ENCODE measurements at regions not wholly inside any gene's neighbourhood (a gene's known extent, or its start where the extent isn't known, plus 50 kb on each side); places are given as distances from the start of the nearest gene placed in this dataset.

DNA sequence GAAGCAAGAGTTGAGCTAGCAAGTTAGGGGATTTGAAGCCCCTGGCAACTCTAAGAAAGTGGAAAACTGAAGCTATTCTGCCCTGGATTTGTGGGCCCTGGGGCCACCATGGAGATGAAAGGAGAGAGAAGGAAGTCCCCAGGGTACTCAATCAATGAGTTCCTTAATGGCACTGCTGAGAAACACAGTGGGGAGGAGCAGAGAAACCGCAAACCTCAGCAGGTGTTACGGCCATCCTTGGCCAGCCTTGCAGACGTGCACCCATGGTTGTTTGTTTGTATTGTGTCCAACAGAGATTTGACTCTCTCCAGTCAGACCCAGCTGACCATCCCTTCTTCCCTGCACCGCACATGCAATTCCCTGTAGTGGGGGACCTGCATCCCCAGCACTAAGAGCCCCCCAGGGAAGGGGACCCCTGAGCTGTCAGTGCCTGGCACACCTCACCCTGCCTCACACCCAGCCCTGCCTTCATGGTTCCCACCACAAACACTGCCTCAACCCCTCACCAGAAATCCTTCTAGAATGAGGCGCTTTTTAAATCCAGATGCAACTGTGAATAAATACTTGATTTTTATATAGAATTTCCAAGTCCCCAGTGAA is 255.3 kb downstream of the SH3BP4 start:
- no peak overlapping the region for H3K9ac ChIP-seq (ENCODE audit: low read depth, low read length)
- H3K36me3 ChIP-seq (ENCODE audit: control insufficient read depth, insufficient read depth, low read length): no peaks in the 10 kb centered on the region
- peaks cover 11% of the 10 kb centered on the region for H3K27me3 ChIP-seq (ENCODE audit: control insufficient read depth, insufficient read depth, low read length)
- no peak overlapping the region for H3K4me3 ChIP-seq (ENCODE audit: low read depth, low read length)
- H3K4me1 ChIP-seq (ENCODE audit: control insufficient read depth, insufficient read depth, low read length): peaks cover 9% of the 10 kb centered on the region
- H3K9me3 ChIP-seq (ENCODE audit: control insufficient read depth, insufficient read depth, low read length): no peaks in the 10 kb centered on the region

DNA sequence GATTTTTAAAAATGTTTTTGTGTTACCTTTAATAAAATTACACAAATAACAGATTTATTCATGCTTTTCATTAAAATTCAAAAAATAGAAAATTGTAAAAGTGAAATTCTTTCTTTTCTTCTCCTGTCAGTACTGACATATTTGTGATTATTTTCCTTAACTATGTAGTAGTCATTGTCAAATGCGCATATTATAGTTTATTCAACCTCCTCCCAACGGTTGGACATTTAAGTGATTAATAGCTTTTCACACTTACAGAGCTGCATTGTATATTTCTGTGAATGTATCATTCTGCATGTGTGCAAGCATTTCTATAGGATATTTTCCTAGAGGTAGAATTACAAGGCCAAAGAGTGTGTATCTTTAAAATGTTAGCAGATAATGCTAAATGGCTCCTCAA is 259.2 kb downstream of the SH3BP4 start:
- Histone ChIP-seq H3K4me1 (ENCODE audit: control insufficient read depth, insufficient read depth, low read length) (peaks cover 16% of the 10 kb centered on the region), H3K4me3 (ENCODE audit: low read depth, low read length) (no peak overlapping the region)

DNA sequence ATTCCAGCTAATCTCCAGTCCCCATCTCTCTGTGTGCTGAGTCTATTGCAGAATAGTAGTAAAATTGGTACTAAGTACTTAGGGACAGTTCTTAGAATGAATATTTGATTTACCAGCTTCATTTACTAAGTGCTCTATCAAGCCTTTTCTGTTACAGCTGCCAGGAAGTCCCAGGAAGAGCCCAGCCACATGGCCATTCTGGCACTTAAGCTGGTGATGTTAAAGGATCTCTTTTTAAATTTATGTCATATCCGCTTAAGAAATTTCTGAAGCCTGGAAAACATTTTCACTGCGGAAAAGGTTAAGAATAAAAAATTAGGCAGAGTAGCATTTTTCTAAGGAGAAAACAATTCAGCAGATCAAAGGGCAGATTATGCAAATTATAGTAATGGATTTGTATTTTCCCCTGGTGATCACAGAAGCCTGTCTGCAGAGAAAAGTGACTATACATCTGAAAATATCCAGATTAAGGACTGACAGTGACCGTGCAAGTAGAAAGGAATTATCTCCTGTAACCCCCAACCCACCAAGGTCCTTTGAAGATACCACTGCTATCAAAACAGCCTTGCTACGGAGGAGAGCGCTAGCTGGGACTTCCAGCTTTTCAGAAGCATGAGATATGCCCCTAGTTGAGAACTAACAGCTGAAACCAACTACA is 260.8 kb downstream of the SH3BP4 start:
- H3K9me3 ChIP-seq (ENCODE audit: control insufficient read depth, insufficient read depth, low read length): no peaks in the 10 kb centered on the region
- H3K4me1 ChIP-seq (ENCODE audit: control insufficient read depth, insufficient read depth, low read length): peaks cover 14% of the 10 kb centered on the region
- H3K36me3 ChIP-seq (ENCODE audit: control insufficient read depth, insufficient read depth, low read length): no peaks in the 10 kb centered on the region
- no peaks in the 10 kb centered on the region for H3K27me3 ChIP-seq (ENCODE audit: control insufficient read depth, insufficient read depth, low read length)
- no peak overlapping the region for H3K4me3 ChIP-seq (ENCODE audit: low read depth, low read length)
- H3K9ac ChIP-seq (ENCODE audit: low read depth, low read length): no peak overlapping the region

More for the DNA sequence above, 259.2 kb downstream of the SH3BP4 start:
- H3K36me3 ChIP-seq (ENCODE audit: control insufficient read depth, insufficient read depth, low read length): no peaks in the 10 kb centered on the region
- H3K9me3 ChIP-seq (ENCODE audit: control insufficient read depth, insufficient read depth, low read length): no peaks in the 10 kb centered on the region
- H3K9ac ChIP-seq (ENCODE audit: low read depth, low read length): no peak overlapping the region
- H3K27me3 ChIP-seq (ENCODE audit: control insufficient read depth, insufficient read depth, low read length): peaks cover 4% of the 10 kb centered on the region

DNA sequence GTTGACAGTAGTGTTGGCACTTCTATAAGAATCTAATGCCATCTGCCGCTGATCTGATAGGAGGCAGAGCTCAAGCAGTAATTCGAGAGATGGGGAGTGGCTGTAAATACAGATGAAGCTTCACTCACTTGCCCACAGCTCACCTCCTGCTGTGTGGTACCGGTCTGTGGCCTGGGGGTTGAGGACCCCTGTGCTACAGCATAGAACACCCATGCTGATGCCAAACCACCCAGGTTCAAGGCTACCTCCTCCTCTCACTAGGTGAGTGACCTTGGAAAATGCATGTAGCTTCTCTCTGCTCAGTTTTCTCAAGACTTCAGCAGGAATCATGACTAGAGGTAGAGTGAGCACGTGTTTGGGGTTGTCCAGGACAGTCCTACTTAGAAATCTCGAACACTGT is 263.4 kb downstream of the SH3BP4 start:
- Histone ChIP-seq H3K9me3 (ENCODE audit: control insufficient read depth, insufficient read depth, low read length) (no peaks in the 10 kb centered on the region), H3K36me3 (ENCODE audit: control insufficient read depth, insufficient read depth, low read length) (no peaks in the 10 kb centered on the region), H3K27me3 (ENCODE audit: control insufficient read depth, insufficient read depth, low read length) (no peaks in the 10 kb centered on the region), H3K4me1 (ENCODE audit: control insufficient read depth, insufficient read depth, low read length) (peaks cover 14% of the 10 kb centered on the region), H3K4me3 (ENCODE audit: low read depth, low read length) (no peak overlapping the region), H3K9ac (ENCODE audit: low read depth, low read length) (no peak overlapping the region)

DNA sequence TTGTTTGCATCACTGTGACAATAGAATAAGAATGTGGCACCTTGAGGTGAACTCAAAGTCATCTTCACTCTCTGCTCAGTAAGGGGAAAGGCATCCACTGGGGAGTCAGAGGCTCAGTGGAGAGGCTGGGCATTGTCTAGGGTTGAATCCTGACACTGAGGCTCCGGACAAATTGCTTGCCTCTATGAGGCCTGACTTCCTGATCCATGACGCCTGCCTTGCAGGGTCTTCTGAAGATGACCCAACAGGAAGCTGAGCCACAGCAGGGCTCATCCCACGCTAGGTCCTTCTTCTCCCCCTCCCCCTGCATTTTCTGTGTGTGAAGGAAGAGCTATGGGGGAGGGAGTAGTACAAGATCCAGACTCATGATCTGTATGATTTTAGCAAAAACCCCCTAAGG is 265.1 kb downstream of the SH3BP4 start:
- Histone ChIP-seq H3K4me3 (ENCODE audit: low read depth, low read length) (no peak overlapping the region), H3K9ac (ENCODE audit: low read depth, low read length) (no peak overlapping the region), H3K4me1 (ENCODE audit: control insufficient read depth, insufficient read depth, low read length) (peaks cover 9% of the 10 kb centered on the region), H3K9me3 (ENCODE audit: control insufficient read depth, insufficient read depth, low read length) (no peaks in the 10 kb centered on the region), H3K36me3 (ENCODE audit: control insufficient read depth, insufficient read depth, low read length) (no peaks in the 10 kb centered on the region), H3K27me3 (ENCODE audit: control insufficient read depth, insufficient read depth, low read length) (no peaks in the 10 kb centered on the region)

DNA sequence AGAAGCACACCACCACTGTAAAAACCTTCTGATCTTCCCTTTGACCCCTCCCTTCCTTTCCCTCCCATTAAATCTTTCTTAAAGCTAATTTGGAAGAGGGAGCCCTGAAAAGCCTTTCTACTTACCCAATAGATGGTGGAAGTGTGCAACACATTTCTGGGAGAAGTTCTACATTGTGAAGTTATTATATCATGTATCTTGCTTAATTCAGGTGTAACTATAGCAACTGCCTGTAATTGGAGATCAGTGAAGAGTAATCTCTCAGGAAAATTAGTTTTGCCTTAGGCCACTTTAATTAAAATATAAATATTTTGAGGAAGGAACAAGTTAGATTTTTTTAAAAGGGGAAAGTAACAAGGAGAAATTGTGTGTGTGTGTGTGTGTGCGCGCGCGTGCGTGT is 266.0 kb downstream of the SH3BP4 start:
- Histone ChIP-seq H3K36me3 (ENCODE audit: control insufficient read depth, insufficient read depth, low read length) (no peaks in the 10 kb centered on the region), H3K27me3 (ENCODE audit: control insufficient read depth, insufficient read depth, low read length) (no peaks in the 10 kb centered on the region), H3K9me3 (ENCODE audit: control insufficient read depth, insufficient read depth, low read length) (no peaks in the 10 kb centered on the region), H3K9ac (ENCODE audit: low read depth, low read length) (no peak overlapping the region), H3K4me1 (ENCODE audit: control insufficient read depth, insufficient read depth, low read length) (peaks cover 1% of the 10 kb centered on the region), H3K4me3 (ENCODE audit: low read depth, low read length) (no peak overlapping the region)

DNA sequence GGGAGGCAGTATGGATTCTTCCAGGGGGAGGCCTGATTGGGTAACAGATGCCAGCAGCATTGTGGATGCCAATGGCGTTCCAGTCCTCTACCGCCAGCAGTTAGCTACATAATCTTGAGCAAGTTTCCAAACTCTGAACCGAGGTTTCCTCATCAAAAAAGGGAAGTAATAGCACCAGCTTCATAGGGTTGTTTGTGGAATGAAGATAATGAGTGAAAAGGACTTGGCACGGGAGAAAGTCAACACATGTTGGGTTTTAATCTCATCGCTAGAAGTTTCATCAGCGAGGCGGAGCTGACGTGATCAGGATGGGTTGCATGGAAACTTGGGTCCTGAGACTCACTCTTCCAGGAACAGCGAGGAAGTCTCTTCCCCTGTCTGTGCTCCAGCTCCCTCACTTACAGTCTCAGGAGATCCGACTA is 266.7 kb downstream of the SH3BP4 start:
- Histone ChIP-seq H3K4me3 (ENCODE audit: low read depth, low read length) (no peak overlapping the region), H3K36me3 (ENCODE audit: control insufficient read depth, insufficient read depth, low read length) (no peaks in the 10 kb centered on the region), H3K9ac (ENCODE audit: low read depth, low read length) (no peak overlapping the region), H3K27me3 (ENCODE audit: control insufficient read depth, insufficient read depth, low read length) (no peaks in the 10 kb centered on the region), H3K9me3 (ENCODE audit: control insufficient read depth, insufficient read depth, low read length) (no peaks in the 10 kb centered on the region), H3K4me1 (ENCODE audit: control insufficient read depth, insufficient read depth, low read length) (no peaks in the 10 kb centered on the region)

DNA sequence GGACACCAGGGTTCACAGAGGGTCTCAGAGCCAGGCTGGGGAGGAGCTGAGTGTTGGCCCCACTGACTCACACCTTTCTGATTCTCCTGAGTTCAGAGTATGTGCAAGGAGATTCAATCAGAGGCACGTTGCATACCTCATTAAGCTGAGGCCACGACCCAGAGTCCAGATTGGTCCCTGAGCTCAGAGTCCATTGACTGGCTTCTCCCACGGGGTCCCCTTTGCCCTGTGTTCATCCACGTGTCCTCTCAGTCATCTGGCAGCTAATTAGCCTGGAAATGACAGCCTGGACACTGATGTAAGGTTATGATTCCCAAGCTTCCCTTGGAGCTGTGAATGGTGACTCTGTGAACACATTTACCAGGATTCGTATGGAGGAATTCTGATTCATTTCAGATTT is 267.2 kb downstream of the SH3BP4 start:
- Histone ChIP-seq H3K4me1 (ENCODE audit: control insufficient read depth, insufficient read depth, low read length) (no peaks in the 10 kb centered on the region), H3K4me3 (ENCODE audit: low read depth, low read length) (no peak overlapping the region), H3K27me3 (ENCODE audit: control insufficient read depth, insufficient read depth, low read length) (no peaks in the 10 kb centered on the region), H3K36me3 (ENCODE audit: control insufficient read depth, insufficient read depth, low read length) (no peaks in the 10 kb centered on the region), H3K9me3 (ENCODE audit: control insufficient read depth, insufficient read depth, low read length) (no peaks in the 10 kb centered on the region), H3K9ac (ENCODE audit: low read depth, low read length) (no peak overlapping the region)

DNA sequence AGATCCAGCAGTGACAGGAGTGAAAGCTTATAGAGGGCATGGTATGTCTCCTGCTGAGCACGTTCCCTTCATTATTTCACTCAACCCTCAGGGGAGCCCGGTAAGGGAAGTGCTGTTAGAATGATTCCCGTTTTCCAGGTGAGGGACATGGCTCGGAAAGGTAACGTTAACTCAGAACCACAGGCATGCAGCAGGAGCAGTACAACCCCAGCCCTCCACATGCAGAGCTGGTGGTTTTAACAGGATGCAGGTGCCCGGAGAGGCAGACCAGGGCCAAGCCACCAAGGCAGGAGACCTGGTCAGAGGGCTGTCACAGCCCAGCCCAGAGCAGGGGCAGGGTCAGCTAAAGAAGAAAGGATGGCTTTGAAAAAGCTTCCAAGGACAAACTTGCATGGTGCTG is 268.5 kb downstream of the SH3BP4 start:
- Histone ChIP-seq H3K4me3 (ENCODE audit: low read depth, low read length) (no peak overlapping the region), H3K36me3 (ENCODE audit: control insufficient read depth, insufficient read depth, low read length) (no peaks in the 10 kb centered on the region), H3K27me3 (ENCODE audit: control insufficient read depth, insufficient read depth, low read length) (no peaks in the 10 kb centered on the region), H3K9ac (ENCODE audit: low read depth, low read length) (no peak overlapping the region), H3K9me3 (ENCODE audit: control insufficient read depth, insufficient read depth, low read length) (no peaks in the 10 kb centered on the region), H3K4me1 (ENCODE audit: control insufficient read depth, insufficient read depth, low read length) (no peaks in the 10 kb centered on the region)

DNA sequence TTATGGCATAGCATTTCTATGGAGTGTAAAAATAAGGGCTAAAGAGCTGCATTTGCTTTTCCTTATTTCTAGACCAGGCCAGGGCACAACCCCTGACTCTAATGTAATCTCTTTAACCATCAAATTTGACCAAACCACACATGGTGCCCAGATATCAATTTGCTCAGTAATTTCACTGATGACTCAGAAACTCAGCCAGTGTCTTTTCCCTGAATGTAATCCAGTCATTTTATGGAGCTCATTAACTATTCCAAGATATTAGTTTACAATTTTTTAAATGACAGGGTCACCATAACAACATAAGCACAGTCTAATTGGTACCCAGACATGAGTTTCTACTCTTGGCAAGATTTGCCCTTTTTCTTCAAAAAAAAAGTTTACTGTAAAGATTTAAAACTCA is 270.8 kb upstream of the AGAP1 start:
- no peaks in the 10 kb centered on the region for H3K27me3 ChIP-seq (ENCODE audit: control insufficient read depth, insufficient read depth, low read length)
- H3K9me3 ChIP-seq (ENCODE audit: control insufficient read depth, insufficient read depth, low read length): no peaks in the 10 kb centered on the region
- H3K36me3 ChIP-seq (ENCODE audit: control insufficient read depth, insufficient read depth, low read length): no peaks in the 10 kb centered on the region
- H3K9ac ChIP-seq (ENCODE audit: low read depth, low read length): no peak overlapping the region
- no peaks in the 10 kb centered on the region for H3K4me1 ChIP-seq (ENCODE audit: control insufficient read depth, insufficient read depth, low read length)
- H3K4me3 ChIP-seq (ENCODE audit: low read depth, low read length): no peak overlapping the region

DNA sequence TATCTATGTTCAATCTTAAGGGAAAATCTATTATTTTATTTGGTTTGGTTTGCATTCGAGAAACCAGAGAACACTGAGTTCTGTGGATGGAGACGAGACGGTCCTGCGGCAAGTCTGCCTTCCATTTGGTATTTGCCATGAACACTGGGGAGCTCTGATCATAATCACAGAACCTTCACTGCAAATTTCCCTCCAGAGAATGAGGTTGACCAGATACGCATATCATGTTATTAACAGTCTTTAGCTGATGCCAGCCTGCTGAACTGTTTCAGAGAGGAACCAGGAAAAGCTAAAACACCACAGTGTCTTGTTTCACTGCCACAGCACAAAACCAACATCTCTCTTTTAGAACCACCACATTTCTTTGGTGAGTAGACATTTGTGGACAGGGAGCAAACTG is 269.4 kb upstream of the AGAP1 start:
- no peak overlapping the region for H3K9ac ChIP-seq (ENCODE audit: low read depth, low read length)
- H3K36me3 ChIP-seq (ENCODE audit: control insufficient read depth, insufficient read depth, low read length): no peaks in the 10 kb centered on the region
- H3K4me3 ChIP-seq (ENCODE audit: low read depth, low read length): no peak overlapping the region
- H3K4me1 ChIP-seq (ENCODE audit: control insufficient read depth, insufficient read depth, low read length): no peaks in the 10 kb centered on the region
- H3K9me3 ChIP-seq (ENCODE audit: control insufficient read depth, insufficient read depth, low read length): no peaks in the 10 kb centered on the region
- H3K27me3 ChIP-seq (ENCODE audit: control insufficient read depth, insufficient read depth, low read length): no peaks in the 10 kb centered on the region

DNA sequence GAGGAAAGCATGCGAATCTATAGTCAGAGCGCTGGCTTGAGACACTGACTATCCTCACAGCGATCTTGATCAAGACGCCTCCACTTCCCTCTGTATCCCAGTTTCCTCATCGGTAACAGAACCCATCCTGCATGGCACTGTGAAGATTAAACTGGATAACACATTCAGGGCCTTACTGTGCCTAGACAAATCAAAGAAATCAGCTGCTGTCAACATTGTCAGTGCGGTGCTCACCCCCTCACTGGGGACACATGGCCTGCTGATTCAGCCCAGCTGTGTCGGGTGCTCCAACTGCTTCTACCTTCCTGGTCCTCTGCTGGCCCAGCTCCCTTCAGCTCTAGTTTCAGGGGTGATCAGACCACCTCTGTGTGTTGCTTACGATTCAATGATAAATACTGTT is 268.6 kb upstream of the AGAP1 start:
- Histone ChIP-seq H3K4me3 (ENCODE audit: low read depth, low read length) (no peak overlapping the region), H3K9me3 (ENCODE audit: control insufficient read depth, insufficient read depth, low read length) (no peaks in the 10 kb centered on the region), H3K27me3 (ENCODE audit: control insufficient read depth, insufficient read depth, low read length) (no peaks in the 10 kb centered on the region), H3K4me1 (ENCODE audit: control insufficient read depth, insufficient read depth, low read length) (no peaks in the 10 kb centered on the region), H3K36me3 (ENCODE audit: control insufficient read depth, insufficient read depth, low read length) (no peaks in the 10 kb centered on the region), H3K9ac (ENCODE audit: low read depth, low read length) (no peak overlapping the region)

Data from iPS-15b (cell line).